ENCODE measurements at regions not wholly inside any gene's neighbourhood (a gene's known extent, or its start where the extent isn't known, plus 50 kb on each side); places are given as distances from the start of the nearest gene placed in this dataset.

GRCh38 chr1:5297180-5297885 is 642.9 kb downstream of the AJAP1 start:
- TF ChIP-seq POLR2A (IDR thresholded peaks at IDR 0.05) = no peak
- TF ChIP-seq CTCF (IDR thresholded peaks at IDR 0.05) = no peak

Measured in prostate gland (tissue), 2 donors.